HUES6 (cell line): ENCODE measurements at regions not wholly inside any gene's neighbourhood (a gene's known extent, or its start where the extent isn't known, plus 50 kb on each side); places are given as distances from the start of the nearest gene placed in this dataset.

Experiments
- H3K27ac ChIP-seq: 2 replicates; pipeline ENCODE4 v1.7.0; 2013; ENCODE audit warnings: low read depth, mild to moderate bottlenecking, low read length, inconsistent platforms
- H3K27me3 ChIP-seq: 2 replicates; pipeline ENCODE4 v1.6.1; 2013; ENCODE audit warnings: low read length; ENCODE audit not compliant: control insufficient read depth, insufficient read depth
- H3K36me3 ChIP-seq: 2 replicates; pipeline ENCODE4 v1.6.1; 2013; ENCODE audit warnings: low read length; ENCODE audit not compliant: control insufficient read depth, insufficient read depth
- H3K4me1 ChIP-seq: 2 replicates; pipeline ENCODE4 v1.6.1; 2013; ENCODE audit warnings: low read length; ENCODE audit not compliant: control insufficient read depth, insufficient read depth
- H3K4me3 ChIP-seq: 2 replicates; pipeline ENCODE4 v1.5.1; 2013; ENCODE audit warnings: low read depth, low read length
- H3K9ac ChIP-seq: one replicate; pipeline ENCODE4 v1.6.1; 2013; ENCODE audit warnings: mild to moderate bottlenecking, low read length
- H3K9me3 ChIP-seq: 2 replicates; pipeline ENCODE4 v1.6.1; 2013; ENCODE audit warnings: low read depth, low read length; ENCODE audit not compliant: control insufficient read depth, insufficient read depth

DNA sequence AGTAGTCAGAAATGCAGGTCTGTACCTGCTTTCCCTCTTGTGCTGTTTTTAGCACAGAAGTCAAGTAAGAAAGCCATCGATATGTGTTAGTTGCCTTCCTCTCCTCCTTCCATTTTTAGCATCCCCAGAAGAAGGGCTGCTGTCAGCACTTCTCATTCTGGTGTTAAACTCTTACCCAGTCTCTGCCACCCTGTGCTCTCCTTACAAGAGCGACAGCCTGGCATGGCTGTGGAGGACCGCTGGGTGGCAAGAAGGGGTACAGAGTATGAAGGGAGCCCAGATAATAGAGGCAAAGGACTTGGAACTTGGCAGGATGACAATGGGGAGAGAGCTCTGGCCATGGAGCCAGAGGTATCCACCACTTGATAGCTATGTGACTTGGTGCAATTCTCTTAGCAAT, 103.5 kb downstream of the RPS24 start:
- Histone ChIP-seq H3K27ac (no peak overlapping the region), H3K27me3 (no peaks in the 10 kb centered on the region), H3K4me1 (peaks cover 7% of the 10 kb centered on the region), H3K9me3 (no peaks in the 10 kb centered on the region), H3K9ac (no peak overlapping the region), H3K36me3 (no peaks in the 10 kb centered on the region), H3K4me3 (no peak overlapping the region)

DNA sequence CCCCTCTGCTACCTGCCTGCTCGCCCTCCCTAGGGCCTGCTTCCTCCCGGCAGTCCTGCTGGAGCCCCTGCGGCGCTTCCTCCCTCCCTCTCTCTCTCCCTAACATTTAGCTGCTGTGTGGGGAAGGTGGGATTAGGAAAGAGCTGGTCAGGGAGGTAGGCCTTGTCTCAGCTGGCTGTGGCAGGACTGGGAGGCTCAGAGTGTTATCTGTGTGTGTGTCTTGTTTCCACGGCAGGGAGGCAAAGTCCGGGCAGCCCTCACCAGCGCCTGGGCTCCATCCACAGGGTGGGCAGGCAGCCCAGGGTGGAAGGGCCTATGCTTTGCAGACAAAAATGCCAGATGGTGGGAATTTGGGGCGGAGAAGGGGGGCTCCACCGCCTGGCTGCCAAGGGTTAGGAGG, 105.7 kb downstream of the RPS24 start:
- Histone ChIP-seq H3K9me3 (no peaks in the 10 kb centered on the region), H3K27me3 (no peaks in the 10 kb centered on the region), H3K4me1 (peaks cover 7% of the 10 kb centered on the region), H3K36me3 (no peaks in the 10 kb centered on the region), H3K9ac (no peak overlapping the region), H3K4me3 (no peak overlapping the region), H3K27ac (no peak overlapping the region)

DNA sequence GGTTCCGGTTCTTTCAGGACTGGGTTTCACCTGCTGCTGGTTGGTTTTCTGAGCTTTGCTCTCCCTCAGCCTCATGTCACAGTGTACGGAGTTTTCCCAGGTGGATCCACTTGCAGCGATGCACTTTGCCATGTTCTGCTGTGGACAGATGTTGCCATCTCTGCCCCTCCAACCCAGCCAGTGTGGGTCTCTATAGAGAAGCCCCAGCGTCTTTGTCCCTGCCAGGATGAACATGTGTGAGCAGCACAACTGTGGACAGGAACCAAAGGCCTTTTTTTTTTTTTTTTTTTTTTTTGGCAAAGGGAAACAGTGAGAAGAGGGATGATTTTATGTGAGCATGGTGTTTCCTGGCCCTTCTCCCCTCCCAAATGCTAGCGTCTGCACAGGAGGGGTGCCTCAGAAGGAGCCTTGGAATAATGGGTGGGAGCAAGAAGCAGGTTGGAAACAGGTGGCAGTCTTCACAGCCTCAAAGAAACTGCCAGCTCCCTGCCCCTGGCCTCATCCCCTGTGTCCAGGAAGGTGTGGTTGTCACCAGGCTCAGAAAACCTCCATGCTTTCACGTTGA, 106.5 kb downstream of the RPS24 start:
- Histone ChIP-seq H3K9me3 (no peaks in the 10 kb centered on the region), H3K4me1 (peaks cover 3% of the 10 kb centered on the region; the same call in 1 of the 2 replicates), H3K27ac (no peak overlapping the region), H3K27me3 (no peaks in the 10 kb centered on the region), H3K4me3 (no peak overlapping the region), H3K36me3 (no peaks in the 10 kb centered on the region), H3K9ac (no peak overlapping the region)

DNA sequence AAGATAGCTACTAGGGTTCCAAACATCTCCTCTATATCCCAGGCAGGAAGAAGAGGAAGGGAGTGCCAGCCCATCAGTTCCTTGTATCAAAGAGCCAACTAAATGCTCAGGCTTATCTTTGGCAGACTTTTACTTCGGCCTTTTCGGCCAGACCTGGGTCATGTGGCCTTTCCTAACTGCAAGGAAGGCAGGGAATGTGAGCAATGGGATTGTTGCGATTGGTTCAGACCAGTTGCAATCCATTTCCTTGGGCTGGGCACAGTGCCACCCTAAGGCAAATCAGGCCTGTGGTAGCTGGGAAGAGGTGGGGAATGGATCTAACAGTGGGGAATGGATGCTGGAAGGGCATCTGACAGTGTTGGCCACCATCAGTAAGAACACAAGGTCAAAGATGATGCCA, 109.9 kb downstream of the RPS24 start:
- Histone ChIP-seq H3K9me3 (no peaks in the 10 kb centered on the region), H3K9ac (no peak overlapping the region), H3K4me1 (no peaks in the 10 kb centered on the region), H3K36me3 (no peaks in the 10 kb centered on the region), H3K27me3 (no peaks in the 10 kb centered on the region), H3K27ac (no peak overlapping the region), H3K4me3 (no peak overlapping the region)

DNA sequence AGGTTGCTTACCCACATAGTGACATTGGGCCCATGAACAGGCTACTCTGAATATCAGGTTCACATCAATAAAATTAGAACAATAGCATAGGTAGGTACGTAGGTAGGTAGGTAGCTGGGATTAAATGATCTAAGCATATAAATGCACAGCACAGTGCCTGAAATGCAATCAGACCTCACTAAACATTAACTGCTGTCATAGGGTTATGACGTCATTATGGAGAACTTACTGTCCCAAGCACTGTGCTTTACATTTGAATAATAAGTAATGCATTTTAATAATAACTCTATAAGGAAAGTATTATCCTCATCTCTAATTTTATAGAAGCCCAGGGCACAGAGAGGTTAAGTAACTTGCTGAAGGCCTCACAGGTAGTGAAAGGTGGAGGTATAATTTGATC, 112.5 kb downstream of the RPS24 start:
- Histone ChIP-seq H3K27ac (no peak overlapping the region), H3K4me1 (no peaks in the 10 kb centered on the region), H3K9ac (no peak overlapping the region), H3K4me3 (no peak overlapping the region), H3K27me3 (no peaks in the 10 kb centered on the region), H3K36me3 (no peaks in the 10 kb centered on the region), H3K9me3 (no peaks in the 10 kb centered on the region)

DNA sequence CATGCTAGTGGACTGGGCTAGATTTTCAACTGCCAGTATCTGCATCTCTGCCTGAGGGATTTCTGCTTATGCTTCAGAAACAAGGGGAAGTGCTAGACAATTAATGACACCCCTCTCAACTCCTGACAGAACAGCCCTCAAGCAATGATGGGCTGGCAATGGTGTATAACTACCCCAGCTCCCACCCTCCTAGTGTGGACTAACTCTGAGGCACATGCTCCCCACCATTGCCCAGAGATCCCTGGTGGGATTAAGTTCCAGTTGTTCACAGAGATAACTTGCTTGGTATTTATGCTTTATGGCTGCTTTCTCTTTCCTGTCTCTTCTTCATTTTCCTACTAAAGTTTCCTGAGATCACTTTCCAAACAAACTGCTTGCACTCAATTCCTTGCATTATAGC, 113.5 kb downstream of the RPS24 start:
- H3K36me3 ChIP-seq = no peaks in the 10 kb centered on the region
- H3K9me3 ChIP-seq = no peaks in the 10 kb centered on the region
- H3K4me1 ChIP-seq = no peaks in the 10 kb centered on the region
- H3K9ac ChIP-seq = no peak overlapping the region
- no peak overlapping the region for H3K4me3 ChIP-seq
- no peaks in the 10 kb centered on the region for H3K27me3 ChIP-seq
- H3K27ac ChIP-seq = no peak overlapping the region

DNA sequence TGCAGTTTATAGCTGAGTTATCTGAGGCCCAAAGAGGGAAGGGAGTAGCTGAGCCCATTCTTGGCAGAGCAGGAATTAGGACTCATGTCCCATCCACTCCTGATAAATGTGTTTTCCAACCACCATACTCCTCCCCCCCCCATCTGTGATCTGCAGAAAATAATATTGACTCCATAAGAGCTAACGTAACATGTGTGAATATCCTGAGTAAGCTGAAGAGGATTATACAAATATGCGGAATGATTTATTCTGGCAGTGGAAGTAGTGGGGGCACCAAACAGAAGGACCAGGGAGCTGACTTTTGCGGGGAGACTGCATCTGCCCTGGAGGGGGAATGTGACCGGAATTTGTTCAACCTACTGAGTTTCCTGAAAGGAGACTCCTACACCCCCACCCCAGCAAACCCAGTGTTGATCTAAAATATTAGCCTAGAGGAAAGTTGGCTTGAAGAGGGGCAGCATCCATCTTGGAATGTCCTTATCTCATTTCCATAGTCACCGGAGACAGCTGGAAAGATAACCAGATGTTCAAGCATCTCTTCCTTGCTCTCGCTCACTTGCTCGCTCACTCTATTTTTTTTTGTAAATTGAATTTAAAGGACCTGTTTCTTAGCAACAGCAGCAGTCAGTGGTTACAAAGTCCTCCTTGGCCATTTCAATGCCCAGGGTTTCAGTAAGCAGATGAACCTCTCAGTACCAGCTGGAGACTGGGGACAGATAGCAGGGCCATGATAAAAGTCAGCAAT, 114.7 kb downstream of the RPS24 start:
- Histone ChIP-seq H3K27ac (no peak overlapping the region), H3K9ac (no peak overlapping the region), H3K4me3 (no peak overlapping the region), H3K36me3 (no peaks in the 10 kb centered on the region), H3K27me3 (no peaks in the 10 kb centered on the region), H3K4me1 (no peaks in the 10 kb centered on the region), H3K9me3 (no peaks in the 10 kb centered on the region)

DNA sequence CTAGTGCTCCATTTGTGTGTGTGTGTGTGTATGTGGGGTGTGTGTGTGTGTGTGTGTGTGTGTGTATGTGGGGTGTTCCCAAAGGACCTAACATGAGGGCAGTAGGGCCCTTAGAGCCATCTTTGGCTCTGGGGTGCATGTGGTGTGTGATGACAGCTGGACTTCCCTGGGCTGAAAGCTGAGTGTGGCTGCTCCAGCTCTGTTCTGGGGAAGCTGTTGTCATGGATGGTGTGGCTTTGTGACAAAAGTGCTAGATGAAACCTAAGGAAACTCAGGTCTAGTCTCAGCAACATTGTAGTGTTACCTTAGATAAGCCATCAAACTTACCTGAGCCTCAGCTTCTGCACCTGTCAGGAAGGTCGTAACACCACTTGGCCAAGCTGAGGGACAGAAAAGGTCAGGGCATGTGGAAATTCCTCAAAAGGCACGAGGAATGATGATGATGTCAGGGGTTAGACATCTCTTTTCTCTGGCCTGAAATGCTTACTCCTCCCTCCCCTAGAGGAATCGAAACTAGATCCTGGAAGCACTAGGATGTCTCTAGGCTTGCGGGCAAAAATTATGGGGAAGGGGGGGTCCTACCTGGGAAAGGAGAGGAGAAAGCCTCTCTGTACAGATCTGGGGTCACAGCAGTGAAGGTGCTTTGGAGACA, 115.4 kb downstream of the RPS24 start:
- H3K9ac ChIP-seq = no peak overlapping the region
- H3K27me3 ChIP-seq = no peaks in the 10 kb centered on the region
- no peak overlapping the region for H3K4me3 ChIP-seq
- H3K9me3 ChIP-seq = no peaks in the 10 kb centered on the region
- no peak overlapping the region for H3K27ac ChIP-seq
- no peaks in the 10 kb centered on the region for H3K36me3 ChIP-seq
- no peaks in the 10 kb centered on the region for H3K4me1 ChIP-seq

DNA sequence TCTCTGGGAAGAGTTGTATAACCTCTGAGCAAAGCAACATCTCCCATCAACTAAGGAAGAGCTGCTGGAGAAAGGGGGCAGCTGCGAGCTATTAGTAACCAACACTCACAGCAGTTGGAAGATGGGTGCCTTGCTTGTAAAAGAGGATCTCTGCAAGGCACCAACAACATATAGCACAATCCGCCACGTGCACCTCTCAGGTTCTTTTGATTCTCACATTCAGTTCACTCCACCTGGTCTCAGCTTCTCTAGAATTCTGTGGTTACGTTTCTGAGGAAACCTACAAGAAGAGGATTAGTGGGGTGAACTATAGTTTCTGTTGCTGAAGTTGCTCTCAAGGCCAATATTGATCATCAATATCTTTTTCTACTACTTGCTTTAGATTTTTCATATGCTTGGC, 117.1 kb downstream of the RPS24 start:
- Histone ChIP-seq H3K27ac (no peak overlapping the region), H3K9ac (no peak overlapping the region), H3K4me1 (no peaks in the 10 kb centered on the region), H3K4me3 (no peak overlapping the region), H3K36me3 (no peaks in the 10 kb centered on the region), H3K9me3 (no peaks in the 10 kb centered on the region), H3K27me3 (no peaks in the 10 kb centered on the region)

DNA sequence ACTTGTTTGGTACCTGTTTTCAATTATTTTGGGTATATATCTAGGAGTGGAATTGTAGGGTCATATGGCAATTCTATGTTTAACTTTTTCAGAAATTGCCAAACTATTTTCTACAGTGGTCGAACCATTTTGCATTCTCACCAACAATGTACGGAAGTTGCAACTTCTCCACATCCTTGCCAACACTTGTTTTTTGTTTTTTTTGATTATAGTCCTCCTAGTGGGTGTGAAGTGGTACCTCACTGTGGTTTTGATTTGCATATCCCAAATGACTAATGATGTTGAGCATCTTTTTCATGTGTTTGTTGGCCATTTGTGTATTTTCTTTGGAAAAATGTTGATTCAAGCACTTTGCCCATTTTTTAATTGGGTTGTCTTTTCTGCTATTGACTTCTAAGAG, 122.1 kb downstream of the RPS24 start:
- Histone ChIP-seq H3K9ac (no peak overlapping the region), H3K36me3 (no peaks in the 10 kb centered on the region), H3K27me3 (no peaks in the 10 kb centered on the region), H3K27ac (no peak overlapping the region), H3K4me3 (no peak overlapping the region), H3K4me1 (no peaks in the 10 kb centered on the region), H3K9me3 (no peaks in the 10 kb centered on the region)

DNA sequence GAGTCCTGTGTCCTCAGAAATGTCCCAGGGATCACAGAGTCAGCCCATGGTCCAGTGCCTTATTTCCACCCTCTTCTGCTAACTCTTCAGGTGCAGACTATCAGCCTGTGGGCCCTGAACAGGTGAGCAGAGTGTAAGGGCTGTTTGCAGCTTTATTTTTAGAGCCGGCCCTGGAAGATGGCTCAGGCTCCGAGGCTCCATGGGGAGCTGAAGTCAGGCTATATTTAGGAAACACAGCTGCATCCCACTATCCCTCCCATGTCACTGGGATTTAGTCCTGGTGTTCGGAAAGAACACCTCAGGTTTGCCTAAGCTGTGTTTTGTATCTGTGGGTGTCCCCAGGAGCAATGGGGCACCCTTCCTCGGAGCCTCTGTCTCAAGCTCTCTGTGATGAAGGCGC, 126.9 kb downstream of the RPS24 start:
- Histone ChIP-seq H3K27me3 (no peaks in the 10 kb centered on the region), H3K36me3 (no peaks in the 10 kb centered on the region), H3K9ac (no peak overlapping the region), H3K9me3 (no peaks in the 10 kb centered on the region), H3K27ac (no peak overlapping the region), H3K4me1 (no peaks in the 10 kb centered on the region), H3K4me3 (no peak overlapping the region)
